ENCODE measurements at regions not wholly inside any gene's neighbourhood (a gene's known extent, or its start where the extent isn't known, plus 50 kb on each side); places are given as distances from the start of the nearest gene placed in this dataset.

- TF ChIP-seq CTCF (IDR thresholded peaks at IDR 0.05) = no peak
- no peak for TF ChIP-seq CHD2 (IDR thresholded peaks at IDR 0.05; ENCODE audit: low read length, partially characterized antibody)
- TF ChIP-seq MAX (IDR thresholded peaks at IDR 0.05) = no peak
These were observed 330.9 kb downstream of the PTPRU start for GRCh38 chr1:29567257-29567656.
